GM18526 (cell line): ENCODE measurements at regions not wholly inside any gene's neighbourhood (a gene's known extent, or its start where the extent isn't known, plus 50 kb on each side); places are given as distances from the start of the nearest gene placed in this dataset.

ENCODE experiments used
- POLR2A ChIP-seq: IDR thresholded peaks from 3 replicates; pipeline ENCODE4 v1.6.1; 2011; ENCODE audit not compliant: insufficient read length; ENCODE audit errors: extremely low read depth

DNA sequence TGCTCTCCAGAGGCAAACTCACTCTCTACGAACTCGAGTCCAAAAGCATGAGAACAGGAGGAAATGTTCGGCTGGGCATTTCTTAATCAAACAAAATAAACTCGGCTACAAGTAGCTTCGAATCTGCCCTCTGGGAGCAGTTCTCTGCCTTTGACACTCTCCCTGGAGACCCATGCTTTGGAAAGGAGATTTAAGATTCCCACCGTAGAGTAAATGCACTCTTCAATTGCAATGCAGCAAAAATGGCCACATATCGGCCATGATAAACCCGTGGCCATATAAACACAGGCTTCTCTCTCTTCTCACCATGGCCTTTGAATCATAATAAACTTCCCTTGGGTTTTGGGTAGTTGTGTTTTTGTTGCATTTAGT is 215.4 kb downstream of the TOMM20 start:
- TF ChIP-seq POLR2A, result no peak

DNA sequence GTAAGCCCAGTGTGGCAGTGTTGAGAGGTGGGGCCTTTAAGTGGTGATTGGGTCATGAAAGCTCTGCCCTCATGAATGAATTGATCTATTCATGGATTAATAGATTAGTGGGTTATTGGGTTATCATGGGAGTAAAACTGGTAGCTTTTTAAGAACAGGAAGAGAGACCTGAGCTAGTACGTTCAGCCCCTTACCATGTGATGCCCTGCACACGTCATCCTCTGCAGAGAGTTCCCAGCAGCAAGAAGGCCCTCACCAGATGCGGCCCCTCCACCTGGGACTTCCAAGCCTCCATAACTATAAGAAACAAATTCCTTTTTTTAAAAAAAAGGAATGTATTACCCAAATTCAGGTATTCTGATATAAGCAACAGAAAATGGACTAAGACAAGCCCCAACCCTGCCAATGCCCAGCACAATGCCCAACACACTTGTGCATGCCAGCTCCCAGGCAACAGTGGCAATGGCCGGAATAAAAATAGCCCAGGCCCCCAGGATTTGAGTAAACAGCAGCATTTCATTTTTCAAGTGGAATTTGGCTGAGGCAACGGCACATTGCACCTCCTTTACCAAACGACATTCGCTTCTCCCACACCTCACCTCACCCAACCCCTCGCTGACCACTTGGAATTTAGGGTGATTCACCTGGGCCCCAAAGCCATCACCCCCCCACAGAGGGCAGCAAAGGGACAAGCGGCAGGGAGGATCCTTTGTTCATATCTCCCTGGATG is 215.9 kb downstream of the TOMM20 start:
- no peak for TF ChIP-seq POLR2A

DNA sequence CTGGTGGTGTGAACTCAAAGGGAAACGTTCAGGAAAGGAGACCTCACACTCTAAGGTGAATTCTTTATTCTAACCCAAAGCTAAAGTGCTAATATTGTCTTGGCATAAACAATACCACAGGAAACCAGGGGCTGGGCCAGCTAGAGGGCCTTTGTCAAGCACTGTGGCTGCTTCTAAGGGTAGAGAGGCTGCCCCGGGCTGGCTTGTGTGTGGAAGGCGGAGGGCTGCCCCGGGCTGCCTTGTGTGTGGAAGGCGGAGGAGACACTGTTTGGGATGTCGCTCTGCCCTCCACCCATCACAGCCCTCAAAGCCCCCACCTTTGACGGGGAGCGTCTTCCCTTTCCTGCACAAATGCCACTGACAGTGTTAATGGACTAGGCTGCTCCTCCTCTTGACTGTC is 216.8 kb downstream of the TOMM20 start:
- no peak for TF ChIP-seq POLR2A

DNA sequence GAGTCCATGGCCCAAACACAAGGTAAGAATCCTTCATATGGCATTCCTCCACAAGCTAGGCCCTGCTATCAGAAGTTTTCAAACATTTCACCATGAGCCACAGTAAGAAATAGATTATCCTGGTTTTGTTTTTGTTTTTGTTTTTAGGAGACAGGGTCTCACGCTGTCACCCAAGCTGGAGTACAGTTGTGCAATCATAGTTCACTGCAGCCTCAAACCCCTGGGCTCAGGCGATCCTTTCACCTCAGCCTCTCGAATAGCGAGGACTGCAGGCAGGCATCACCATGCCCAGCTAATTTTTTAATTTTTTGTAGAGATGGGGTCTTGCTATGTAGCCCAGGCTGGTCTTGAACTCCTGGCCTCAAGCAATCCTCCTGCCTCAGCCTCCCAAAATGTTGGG is 218.8 kb downstream of the TOMM20 start:
- no peak for TF ChIP-seq POLR2A

DNA sequence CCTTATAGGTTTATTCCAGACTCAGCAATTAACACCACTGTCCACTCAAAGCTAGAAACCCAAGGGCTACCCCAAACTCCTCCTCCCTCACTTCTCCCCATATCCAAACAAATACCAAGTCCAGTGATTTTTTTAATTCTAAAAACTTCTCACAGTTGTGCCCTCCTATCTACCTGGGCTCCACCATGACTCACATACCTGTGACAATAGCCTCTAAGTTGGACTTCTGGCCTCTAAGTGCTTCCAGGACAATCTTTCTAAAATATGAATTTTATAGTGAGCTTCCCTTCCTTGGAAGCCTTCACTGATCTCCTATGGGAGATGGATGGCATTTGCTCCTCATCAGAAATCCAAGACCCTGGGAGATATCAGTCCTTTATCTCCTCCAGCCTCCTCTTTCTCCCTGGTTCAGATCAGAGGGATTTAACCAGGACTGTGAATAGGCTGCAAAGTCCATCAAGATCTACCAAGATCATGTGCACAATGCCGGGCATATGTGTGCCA is 219.3 kb downstream of the TOMM20 start:
- TF ChIP-seq POLR2A, result no peak

DNA sequence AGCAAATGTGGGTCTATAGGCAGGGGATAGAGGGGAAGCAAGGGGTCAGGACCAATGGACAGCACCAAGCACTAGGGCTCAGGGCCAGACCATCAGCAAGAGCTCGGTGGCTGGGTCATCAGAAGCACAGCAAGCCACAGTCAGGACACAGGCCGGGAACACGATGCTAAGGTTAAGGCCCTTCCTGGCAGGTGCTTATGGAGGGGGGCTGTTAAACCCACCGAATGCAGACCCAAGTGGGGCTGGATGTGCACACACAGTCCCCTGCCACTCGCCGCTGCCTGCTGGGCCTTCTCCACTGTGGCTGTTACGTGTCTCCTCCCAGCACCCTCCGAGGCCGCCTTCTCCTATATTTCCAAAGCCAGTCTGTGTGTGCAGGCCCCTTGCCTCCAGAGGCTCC is 220.1 kb downstream of the TOMM20 start:
- TF ChIP-seq POLR2A, result no peak

DNA sequence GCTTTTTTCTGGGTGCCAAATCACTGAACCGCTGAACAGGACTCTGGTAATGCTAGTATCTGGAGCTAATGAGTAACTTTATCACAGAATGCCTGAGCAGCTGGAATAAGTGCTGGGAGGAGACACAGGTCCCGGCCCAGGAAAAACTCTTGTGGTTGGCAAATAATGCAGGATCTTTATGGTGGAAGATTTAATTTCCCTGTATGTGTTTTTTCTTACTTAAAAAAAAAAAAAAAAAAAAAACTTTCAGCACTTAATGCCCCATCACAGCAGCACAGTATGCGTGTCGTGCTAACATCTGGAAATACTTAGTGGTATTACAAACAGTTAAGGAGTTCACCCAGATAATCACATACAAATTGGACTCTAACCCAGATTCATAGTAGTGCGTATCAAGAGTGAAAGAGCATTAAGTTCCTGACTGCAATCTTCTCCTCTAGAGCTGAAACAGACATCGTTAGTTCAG is 220.7 kb downstream of the TOMM20 start:
- no peak for TF ChIP-seq POLR2A

DNA sequence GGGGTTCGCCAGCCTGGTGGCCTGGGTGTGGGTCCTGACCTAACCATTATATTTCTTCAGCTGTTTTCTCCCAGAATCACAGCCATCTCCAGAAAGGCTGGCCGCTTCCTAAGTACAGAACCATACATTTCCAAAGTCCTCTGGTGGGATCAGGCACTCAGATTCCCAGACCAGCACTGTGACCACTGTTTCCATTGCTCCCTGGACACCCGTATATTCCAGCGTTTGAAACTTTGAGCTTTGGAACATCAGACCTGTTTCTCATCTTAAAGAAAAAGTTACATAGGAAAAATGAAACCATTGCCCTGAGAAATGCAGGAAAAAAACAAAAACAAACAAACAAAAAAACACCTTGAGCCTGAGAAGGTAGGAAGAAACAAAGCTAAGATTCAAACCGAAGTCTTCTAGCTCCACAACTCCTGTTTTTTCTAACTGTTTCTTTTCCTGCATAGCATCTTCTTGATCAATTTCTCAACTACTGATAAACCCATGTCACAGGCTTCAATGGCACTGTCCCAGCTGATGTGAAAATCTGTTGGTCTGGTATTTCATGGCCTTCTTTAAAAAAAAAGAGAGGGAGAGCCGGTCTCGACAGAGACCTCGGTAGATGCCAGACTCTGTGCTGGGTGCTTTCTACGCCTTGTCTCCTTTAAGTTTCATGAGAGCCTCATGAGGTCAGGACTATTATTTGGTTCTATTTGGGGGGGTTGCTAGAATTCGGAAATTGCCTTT is 221.3 kb downstream of the TOMM20 start:
- TF ChIP-seq POLR2A, result no peak

DNA sequence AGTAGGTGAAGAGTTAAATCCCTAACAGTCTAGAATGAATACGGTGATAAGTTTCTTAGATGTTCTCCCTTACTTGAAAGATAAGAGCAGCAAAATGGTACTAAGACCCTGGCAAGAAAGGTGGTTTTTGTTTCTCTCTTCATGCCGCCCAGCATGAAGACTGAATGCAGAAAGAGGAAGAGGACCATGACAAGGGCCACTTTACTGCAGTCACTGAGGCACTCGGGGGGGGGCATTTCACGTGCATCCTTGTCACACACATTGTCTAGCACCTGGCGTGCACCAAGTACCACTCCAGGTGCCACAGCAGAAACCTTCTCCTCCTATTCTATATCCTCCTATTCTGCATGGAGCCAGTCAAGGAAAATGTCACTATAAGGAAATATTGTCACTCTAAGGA is 222.0 kb downstream of the TOMM20 start:
- TF ChIP-seq POLR2A, result no peak

DNA sequence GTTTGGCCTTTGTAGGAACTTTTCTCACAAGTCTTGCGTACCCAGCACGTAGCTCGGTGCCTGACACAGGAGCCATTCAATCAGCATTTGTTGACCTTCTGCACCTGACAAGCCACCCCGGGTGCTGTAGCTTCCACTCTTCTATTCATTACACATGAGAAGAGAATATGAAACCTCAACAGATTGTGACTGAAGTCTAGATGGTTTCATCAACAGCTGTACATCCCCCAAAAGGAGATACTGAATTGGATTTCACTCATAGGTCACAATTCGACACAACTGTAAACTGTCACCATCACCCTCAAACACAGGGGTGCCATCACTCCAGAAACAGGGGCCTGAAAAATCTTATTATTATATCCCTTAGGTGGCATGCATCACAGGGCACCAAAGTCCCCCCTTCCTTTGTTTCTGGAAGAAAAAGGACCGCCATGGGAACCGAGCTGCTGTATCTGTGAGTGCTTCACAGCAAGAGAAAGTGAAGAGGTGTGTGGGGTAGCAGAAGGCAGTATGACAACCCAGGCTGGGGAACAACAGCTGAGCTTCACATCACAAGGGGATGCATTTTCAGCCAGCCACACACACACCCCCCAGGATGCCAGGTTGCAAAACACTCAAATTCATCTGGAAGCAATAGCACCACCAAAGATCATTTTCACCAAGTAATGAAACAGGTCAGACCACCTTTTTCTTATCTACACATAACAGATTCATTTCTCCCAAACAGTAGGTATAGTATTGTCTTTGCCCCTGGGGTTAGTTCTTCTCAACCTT is 225.7 kb downstream of the TOMM20 start:
- no peak for TF ChIP-seq POLR2A

DNA sequence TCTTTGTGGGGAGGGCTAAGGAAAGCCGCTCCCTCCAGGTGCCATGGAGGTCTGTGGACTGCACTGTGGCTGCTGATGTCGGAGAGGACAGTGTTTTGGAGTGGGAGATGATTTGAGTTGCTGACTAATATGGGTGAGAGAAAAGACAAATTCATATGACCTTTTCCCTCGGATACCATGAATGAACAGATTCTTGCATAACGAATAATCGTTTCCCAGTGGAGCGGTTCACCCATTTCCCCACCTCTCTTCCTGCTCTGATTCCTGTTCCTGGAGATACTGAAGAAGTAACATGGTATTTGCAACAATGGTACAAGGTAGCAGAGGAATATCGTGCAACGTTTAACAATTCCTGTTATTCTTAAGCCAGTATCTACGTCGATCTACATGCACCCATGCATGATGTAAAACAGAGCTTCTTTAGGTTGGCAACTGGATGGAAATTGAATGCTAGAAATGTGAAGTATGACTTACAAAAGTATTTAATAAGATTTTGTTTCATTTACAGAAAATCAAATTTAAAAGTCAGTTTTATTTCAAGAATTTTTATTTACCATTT is 227.1 kb downstream of the TOMM20 start:
- no peak for TF ChIP-seq POLR2A

DNA sequence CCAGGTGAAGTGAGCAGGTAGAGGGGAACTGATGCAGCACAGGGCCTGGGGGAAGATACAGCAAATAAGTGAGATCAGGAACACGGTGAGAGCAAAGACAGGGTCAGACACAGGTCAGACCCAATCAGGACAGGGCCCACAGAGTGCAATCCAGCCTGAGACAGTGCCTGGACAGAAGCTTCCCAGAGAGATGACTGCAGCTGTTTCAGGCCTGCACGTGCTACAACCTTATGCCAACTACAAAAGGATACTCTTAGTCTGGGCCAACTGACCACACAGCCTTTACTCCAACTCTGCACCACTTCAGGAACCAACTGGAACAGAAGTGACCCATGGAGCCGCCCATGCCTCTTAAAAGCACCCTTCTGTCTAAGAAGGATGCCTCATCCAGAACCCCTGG is 228.0 kb downstream of the TOMM20 start:
- no peak for TF ChIP-seq POLR2A

DNA sequence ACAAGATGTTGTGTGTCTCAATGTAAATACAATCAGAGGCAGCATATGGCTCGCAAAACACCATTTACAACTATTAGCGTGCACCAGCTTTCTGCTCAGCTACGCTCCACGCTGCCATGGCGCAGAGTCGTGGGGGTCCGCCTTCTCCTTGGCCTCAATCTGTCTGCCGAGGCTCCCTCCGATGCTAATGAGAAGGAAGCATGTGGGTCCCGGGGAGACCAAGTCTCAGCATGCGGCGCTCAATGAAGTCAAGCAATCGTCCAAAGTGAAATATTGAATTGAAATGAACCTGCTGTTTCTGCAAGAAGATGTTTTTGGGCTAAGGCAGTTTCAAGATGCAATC is 228.9 kb downstream of the TOMM20 start:
- no peak for TF ChIP-seq POLR2A

DNA sequence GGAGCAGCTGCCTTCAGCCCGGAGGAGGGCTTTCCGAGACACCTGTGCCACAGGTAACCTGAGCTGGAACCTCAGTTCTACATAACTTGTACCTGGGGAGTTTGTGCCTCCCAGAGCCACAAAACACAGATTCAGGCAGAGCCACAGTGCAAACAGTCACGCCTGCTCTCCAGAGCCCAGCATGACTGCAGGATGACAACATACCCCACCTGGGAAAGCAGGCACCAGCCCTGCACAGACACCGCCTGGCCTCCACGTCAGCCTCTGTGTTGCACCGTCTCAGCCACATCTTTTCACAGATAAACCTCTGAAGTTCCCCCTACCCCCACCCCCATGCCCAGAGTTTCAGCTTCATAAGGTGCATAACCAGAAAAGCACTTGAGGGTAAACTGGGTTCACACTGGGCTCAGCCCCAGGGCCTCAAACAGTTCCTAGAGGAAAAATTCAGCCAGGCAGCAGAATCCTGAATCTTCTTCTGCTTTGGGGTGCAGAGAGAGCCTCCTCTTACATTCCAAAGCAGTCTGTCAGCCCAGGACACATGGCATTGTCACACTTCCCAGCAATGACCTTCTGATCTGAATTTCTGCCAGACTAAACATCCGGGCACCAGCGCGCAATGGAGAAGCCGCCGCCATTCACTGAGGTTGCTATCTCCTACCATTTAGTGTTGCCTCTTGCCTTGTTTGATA is 229.5 kb downstream of the TOMM20 start:
- no peak for TF ChIP-seq POLR2A

DNA sequence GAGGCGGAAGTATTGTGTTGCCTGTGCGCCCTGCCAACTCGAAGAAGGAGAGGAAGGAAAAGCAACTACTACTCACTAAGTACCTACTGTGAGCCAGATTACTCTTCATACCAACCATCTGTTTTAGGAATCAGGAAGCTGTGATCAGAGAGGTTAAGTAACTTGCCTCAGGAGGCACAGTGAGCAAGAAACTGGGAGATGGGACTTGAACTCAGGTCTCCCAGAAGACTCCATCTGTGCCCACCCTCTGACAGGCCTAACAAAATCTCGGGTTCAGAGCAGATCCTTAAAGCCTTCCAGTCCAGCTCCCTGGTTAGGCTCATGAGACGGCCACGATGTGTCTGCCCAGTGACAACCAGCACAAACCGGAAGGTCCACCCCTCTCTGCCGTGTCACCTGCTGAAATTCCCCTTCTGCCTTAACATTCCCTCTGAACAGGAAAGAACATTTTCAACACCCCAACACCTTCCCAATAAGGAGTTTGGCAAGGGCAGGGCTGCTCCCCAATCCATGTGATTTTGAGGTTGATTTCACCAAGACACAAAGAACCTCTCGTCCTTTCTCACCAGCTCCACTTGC is 230.1 kb downstream of the TOMM20 start:
- TF ChIP-seq POLR2A, result no peak
